DMS 273 (cell line): ENCODE measurements at regions not wholly inside any gene's neighbourhood (a gene's known extent, or its start where the extent isn't known, plus 50 kb on each side); places are given as distances from the start of the nearest gene placed in this dataset.
"Not testable (repeated sequence)": the region's sequence is repeated elsewhere in the genome, so short reads cannot be mapped to it uniquely, and the experiment has no call there.

Source experiments
- DNase-seq: peaks from one replicate; lab custom pipeline; 2025; ENCODE audit not compliant: unreplicated experiment; lab: John Stamatoyannopoulos, UW

GRCh38 chr21:29396951-29397455 lies 98.3 kb downstream of the BACH1 start:
- no peak for DNase-seq

GRCh38 chr21:29403301-29403700 lies 104.6 kb downstream of the BACH1 start:
- DNase-seq: no peak

- DNase-seq: no peak
Observed at GRCh38 chr21:29403922-29404538, 105.3 kb downstream of the BACH1 start.

GRCh38 chr21:29405503-29406122 lies 106.9 kb downstream of the BACH1 start:
- DNase-seq: no peak

GRCh38 chr21:29406385-29406784 lies 107.7 kb downstream of the BACH1 start:
- no peak for DNase-seq

GRCh38 chr21:29407571-29407970 lies 108.8 kb downstream of the BACH1 start:
- DNase-seq: no peak

GRCh38 chr21:29413683-29414082 lies 115.0 kb downstream of the BACH1 start:
- no peak for DNase-seq

- DNase-seq: no peak
Observed at GRCh38 chr21:29416268-29416667, 117.5 kb downstream of the BACH1 start.

GRCh38 chr21:29418813-29419212 lies 120.1 kb downstream of the BACH1 start:
- DNase-seq: no peak

GRCh38 chr21:29419422-29419821 lies 120.7 kb downstream of the BACH1 start:
- no peak for DNase-seq

- no peak for DNase-seq
Observed at GRCh38 chr21:29423099-29423870, 124.6 kb downstream of the BACH1 start.

- DNase-seq: no peak
Observed at GRCh38 chr21:29424728-29425127, 126.0 kb downstream of the BACH1 start.

GRCh38 chr21:29429218-29429617 lies 130.5 kb downstream of the BACH1 start:
- no peak for DNase-seq

GRCh38 chr21:29430030-29430429 lies 131.3 kb downstream of the BACH1 start:
- no peak for DNase-seq

GRCh38 chr21:29430576-29430975 lies 131.9 kb downstream of the BACH1 start:
- no peak for DNase-seq

- DNase-seq: no peak
Observed at GRCh38 chr21:29431178-29431577, 132.5 kb downstream of the BACH1 start.

- no peak for DNase-seq
Observed at GRCh38 chr21:29431680-29432079, 133.0 kb downstream of the BACH1 start.

- DNase-seq: no peak
Observed at GRCh38 chr21:29433366-29434059, 134.8 kb downstream of the BACH1 start.

GRCh38 chr21:29434081-29434480 lies 135.4 kb downstream of the BACH1 start:
- no peak for DNase-seq

GRCh38 chr21:29434982-29435381 lies 136.3 kb downstream of the BACH1 start:
- not testable (repeated sequence) for DNase-seq

GRCh38 chr21:29436143-29436542 lies 137.4 kb downstream of the BACH1 start:
- DNase-seq: no peak
